ENCODE measurements at regions not wholly inside any gene's neighbourhood (a gene's known extent, or its start where the extent isn't known, plus 50 kb on each side); places are given as distances from the start of the nearest gene placed in this dataset.

DNA sequence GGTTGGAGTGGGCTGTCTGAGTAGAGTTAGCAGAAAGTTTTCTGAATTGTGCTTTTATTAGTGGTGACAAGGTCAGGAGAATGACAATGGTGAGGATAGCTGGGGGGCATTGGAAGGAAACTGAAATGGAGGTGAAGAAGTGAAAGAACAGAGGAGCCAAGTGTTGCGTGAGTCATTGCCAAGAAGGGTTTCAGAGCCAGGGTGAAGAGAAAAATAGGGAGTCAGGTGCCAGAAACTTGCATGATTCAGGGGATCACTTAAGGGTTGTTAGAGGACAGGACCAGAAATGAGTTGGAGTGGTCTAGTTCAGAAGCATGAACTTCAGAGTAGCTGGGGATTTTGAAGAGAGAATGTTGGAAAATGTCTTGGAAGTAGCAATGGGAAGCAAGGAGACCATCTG, 86.0 kb upstream of the GALNT15 start:
- no peak for DNase-seq (ENCODE audit: low read depth in 1 of 2, low spot score in 1 of 2)
- in situ Hi-C loops (cut with HindIII; ENCODE audit: low pct_unique_long_range_greater_than_20kb, low sequenced_read_pairs): no loop called here
- TF ChIP-seq JUND (IDR thresholded peaks at IDR 0.05; ENCODE audit: low read depth): no peak

DNA sequence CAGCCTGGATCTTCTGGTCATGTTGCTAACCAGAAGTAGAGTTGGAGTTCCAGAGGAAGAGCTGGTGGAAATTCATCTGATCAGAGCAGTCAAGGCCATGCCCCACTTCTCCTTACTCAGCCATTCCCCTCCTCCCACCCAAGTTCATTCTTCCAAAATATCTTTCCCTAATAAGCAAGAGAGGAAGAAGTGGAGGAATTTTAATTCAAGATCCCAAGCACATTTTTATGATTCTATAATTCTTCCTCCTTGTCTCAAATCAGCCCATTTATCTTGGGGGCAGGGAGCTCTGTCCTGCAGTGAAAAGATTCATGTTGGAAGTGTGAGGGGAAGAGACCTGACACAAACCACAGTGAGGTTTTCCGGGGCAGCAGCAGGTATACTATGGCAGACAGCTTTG, 85.0 kb upstream of the GALNT15 start:
- TF ChIP-seq JUND (IDR thresholded peaks at IDR 0.05; ENCODE audit: low read depth): no peak
- in situ Hi-C loops (cut with HindIII; ENCODE audit: low pct_unique_long_range_greater_than_20kb, low sequenced_read_pairs): no loop called here
- no peak for DNase-seq (ENCODE audit: low read depth in 1 of 2, low spot score in 1 of 2)

DNA sequence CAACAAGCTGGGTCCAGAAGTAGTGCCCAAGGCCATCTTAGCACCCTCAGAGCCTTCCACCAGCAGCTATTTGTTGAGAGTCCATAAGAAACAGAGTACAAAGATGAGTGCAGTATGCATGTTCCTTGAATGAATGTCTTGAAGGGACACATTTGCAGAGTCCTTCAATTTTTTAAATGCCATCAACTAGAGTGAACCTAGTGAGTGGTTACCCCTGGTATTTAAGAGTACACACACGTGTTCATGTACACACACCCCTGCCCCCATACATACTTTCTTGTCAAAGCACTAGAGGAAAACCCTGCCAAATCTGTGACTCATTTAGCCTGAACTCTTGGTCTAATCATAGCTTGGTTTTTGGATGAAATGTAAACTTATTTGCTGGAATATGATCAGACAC, 84.5 kb upstream of the GALNT15 start:
- in situ Hi-C loops (cut with HindIII; ENCODE audit: low pct_unique_long_range_greater_than_20kb, low sequenced_read_pairs): no loop called here
- DNase-seq (ENCODE audit: low read depth in 1 of 2, low spot score in 1 of 2): no peak
- TF ChIP-seq JUND (IDR thresholded peaks at IDR 0.05; ENCODE audit: low read depth): no peak

DNA sequence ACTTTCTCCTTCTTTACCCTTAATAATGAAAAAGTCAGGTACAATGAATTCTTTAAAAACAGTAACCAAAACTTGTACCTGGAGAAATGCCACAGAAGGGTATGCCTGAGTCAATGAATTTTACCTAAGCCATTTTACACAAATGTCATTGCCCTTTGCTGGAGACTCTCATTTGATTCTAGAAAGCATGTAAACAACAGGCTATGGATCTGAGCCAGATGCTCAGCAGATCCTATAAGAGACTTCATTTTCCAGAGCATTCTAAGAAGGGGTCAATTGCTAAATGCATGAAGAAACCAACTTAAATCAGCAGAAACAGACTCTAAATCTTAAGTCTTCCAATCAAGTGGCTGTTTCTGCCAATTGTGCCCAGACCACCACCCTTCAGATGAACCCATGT, 83.8 kb upstream of the GALNT15 start:
- in situ Hi-C loops (cut with HindIII; ENCODE audit: low pct_unique_long_range_greater_than_20kb, low sequenced_read_pairs): no loop called here
- DNase-seq (ENCODE audit: low read depth in 1 of 2, low spot score in 1 of 2): no peak
- TF ChIP-seq JUND (IDR thresholded peaks at IDR 0.05; ENCODE audit: low read depth): no peak

DNA sequence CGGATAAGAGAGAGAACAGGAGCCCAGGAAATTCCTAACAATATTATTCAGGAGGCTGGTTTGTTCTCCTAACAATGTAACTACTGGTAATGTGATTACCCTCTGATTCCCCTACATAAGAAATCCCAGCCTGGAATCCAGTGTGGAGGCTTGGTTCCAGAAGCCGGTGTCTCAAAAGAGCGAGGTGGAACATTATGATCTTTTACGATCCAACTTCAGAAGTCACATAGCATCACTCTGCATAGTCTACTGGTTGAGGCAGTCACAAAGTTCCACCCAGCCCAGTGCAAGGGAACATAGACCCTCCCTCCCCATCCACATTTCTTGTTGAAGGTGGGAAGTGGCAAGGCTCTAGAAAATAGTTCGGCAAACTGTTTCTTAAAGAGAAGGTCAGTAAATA, 81.6 kb upstream of the GALNT15 start:
- TF ChIP-seq JUND (IDR thresholded peaks at IDR 0.05; ENCODE audit: low read depth): no peak
- DNase-seq (ENCODE audit: low read depth in 1 of 2, low spot score in 1 of 2): no peak
- in situ Hi-C loops (cut with HindIII; ENCODE audit: low pct_unique_long_range_greater_than_20kb, low sequenced_read_pairs): no loop called here

DNA sequence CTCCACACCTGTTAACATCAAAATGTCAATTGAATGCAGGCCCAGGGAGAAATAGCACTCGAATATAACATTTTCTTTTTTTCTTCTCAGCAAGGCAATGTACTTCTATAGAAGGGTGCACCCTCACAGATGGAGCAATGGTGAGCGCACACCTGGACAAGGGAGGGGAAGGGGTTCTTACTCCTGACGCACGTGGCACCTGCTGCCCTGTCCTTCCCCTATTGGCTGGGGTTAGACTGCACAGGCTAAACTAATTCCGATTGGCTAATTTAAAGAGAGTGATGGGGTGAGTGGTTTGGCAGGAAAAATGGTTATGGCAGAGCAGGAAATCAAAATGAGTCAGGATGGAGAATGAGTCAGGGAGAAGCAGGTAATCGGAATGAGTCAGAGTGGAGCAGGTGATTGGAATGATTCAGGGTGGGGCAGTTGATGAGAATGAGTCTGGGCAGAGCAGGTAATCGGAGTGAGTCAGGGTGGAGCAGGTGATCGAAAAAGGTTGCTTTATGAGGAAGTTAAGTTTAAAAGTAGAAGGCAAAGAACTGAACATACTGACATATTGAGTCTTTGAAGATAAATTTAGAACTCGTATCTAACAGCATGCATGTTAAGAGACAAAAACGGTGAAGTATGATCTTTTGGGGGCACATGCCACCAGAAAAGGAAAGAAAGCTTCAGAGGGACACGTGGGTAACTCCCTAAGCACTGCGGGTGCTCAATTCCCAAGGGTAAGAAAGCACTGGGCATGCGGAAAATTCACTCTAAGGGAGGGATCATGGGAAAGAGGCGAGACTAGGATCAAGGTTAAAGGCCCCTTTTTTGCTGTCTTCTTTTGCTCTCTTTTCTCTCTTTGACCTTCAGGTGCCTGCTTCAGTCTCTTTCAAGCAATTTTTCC, 72.9 kb upstream of the GALNT15 start:
- no peak for DNase-seq (ENCODE audit: low read depth in 1 of 2, low spot score in 1 of 2)
- in situ Hi-C loops (cut with HindIII; ENCODE audit: low pct_unique_long_range_greater_than_20kb, low sequenced_read_pairs): no loop called here
- no peak for TF ChIP-seq JUND (IDR thresholded peaks at IDR 0.05; ENCODE audit: low read depth)

DNA sequence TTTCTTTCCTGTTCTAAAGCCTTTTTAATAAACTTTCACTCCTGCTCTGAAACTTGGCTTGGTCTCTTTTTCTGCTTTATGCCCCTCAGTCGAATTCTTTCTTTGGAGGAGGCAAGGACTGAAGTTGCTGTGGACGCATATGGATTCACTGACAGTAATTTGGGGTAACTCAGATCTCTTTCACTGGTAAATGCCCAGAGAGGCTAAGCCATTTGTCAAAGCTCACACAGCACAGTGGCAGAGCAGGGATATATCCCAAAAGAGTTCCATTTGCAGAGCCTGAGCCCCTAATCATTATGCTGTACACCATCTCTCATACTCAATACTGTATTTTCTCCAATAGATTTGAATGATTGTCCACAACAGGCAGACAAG, 72.3 kb upstream of the GALNT15 start:
- TF ChIP-seq JUND (IDR thresholded peaks at IDR 0.05; ENCODE audit: low read depth): no peak
- no peak for DNase-seq (ENCODE audit: low read depth in 1 of 2, low spot score in 1 of 2)

DNA sequence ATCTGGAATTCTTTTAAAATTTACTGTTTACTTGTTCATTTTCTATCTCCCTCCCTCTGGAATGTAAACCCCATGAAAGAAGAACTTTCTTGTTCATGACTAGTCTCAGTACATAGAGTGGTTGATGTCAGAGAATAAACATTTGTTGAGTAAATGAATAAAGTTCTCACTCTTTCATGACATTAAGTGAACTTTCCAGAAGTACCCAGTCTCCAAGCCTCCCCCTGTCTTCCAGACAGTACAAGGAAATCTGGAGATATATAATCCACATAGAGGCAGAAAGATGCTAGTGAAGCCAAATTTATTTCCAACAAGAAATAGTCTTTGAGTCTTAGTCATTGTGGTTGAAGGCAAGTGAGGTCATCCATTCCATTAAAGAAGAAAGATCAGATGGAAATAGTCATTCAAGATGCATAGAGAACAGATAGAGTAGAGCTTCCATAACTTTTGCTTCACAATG, 71.5 kb upstream of the GALNT15 start:
- in situ Hi-C loops (cut with HindIII; ENCODE audit: low pct_unique_long_range_greater_than_20kb, low sequenced_read_pairs): no loop called here
- no peak for TF ChIP-seq JUND (IDR thresholded peaks at IDR 0.05; ENCODE audit: low read depth)
- no peak for DNase-seq (ENCODE audit: low read depth in 1 of 2, low spot score in 1 of 2)

More for the DNA sequence above, 72.3 kb upstream of the GALNT15 start:
- in situ Hi-C loops (cut with HindIII; ENCODE audit: low pct_unique_long_range_greater_than_20kb, low sequenced_read_pairs): no loop called here

DNA sequence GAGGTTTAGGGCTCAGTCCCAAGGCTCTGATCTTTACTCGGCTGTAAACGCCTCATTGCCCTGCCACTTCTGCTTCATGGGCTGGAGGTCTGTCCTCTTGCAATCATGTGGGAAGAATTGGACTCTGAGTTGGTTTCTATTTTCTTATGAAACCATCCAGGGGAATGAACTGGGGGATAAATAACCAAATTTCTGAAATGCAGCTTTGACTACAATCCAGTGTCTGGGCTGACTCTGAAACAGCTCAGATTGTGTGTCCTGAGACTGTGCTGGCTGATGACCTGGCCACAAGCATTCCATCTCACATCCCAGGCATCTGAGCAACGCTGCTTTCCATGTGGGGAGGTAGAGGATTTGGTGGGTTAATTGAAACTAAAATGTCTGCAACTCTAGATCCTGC, 71.0 kb upstream of the GALNT15 start:
- no peak for TF ChIP-seq JUND (IDR thresholded peaks at IDR 0.05; ENCODE audit: low read depth)
- in situ Hi-C loops (cut with HindIII; ENCODE audit: low pct_unique_long_range_greater_than_20kb, low sequenced_read_pairs): no loop called here
- DNase-seq (ENCODE audit: low read depth in 1 of 2, low spot score in 1 of 2): no peak

DNA sequence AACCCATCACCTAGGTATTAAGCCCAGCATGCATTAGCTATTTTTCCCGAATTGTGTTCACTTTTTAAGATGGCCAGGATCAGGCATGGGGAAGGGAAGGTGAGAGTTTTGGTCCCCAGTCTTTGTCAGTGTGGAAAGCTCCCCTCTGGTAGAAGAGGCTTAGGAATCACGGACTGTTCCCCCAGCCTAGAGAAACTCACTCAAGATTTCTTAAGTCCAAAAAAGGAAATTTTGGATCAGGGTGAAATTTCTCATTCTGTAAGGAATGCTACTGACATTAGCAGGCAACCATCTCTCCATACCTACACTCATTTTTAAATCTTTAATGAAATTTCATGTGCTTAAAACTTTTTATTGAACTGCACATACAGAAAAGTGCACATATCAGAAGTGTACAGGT, 70.3 kb upstream of the GALNT15 start:
- in situ Hi-C loops (cut with HindIII; ENCODE audit: low pct_unique_long_range_greater_than_20kb, low sequenced_read_pairs): no loop called here
- DNase-seq (ENCODE audit: low read depth in 1 of 2, low spot score in 1 of 2): no peak
- no peak for TF ChIP-seq JUND (IDR thresholded peaks at IDR 0.05; ENCODE audit: low read depth)

DNA sequence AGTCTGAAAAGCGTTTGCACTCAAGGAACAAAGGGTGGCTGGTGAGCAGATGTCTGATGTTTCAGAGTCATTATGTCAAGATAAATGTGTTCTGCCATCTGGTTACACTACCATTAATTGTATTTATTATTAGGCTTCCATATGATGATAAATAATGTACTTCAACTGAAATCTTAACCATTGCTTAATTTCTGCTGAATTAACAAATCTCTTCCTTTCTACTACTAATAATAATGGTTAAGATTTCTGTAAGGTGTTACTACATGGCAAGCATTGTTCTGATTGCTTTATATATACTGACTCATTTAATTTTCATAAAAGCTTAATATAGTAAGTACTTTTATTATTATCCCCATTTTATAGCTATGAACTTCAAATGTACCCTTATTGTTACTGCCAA, 68.4 kb upstream of the GALNT15 start:
- in situ Hi-C loops (cut with HindIII; ENCODE audit: low pct_unique_long_range_greater_than_20kb, low sequenced_read_pairs): no loop called here
- TF ChIP-seq JUND (IDR thresholded peaks at IDR 0.05; ENCODE audit: low read depth): no peak
- no peak for DNase-seq (ENCODE audit: low read depth in 1 of 2, low spot score in 1 of 2)

DNA sequence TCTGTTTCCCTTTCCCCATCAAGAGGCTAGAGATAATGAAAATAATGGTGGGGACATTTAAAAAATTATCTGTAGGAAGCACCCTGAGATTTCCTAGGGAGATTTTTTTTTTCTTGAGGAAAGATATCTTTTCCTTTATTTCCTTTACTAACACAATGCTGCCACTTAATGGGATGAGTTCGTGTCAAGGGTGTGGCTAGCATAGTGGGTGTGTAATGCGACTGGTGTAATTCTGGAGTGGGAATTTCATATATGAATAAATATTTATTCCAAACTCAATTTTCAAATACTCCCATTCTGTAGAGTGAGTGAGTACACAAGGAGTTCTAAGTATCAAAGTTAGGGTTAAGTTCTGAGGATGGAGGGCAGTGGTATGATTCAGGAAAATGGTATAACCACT, 66.1 kb upstream of the GALNT15 start:
- no peak for DNase-seq (ENCODE audit: low read depth in 1 of 2, low spot score in 1 of 2)
- in situ Hi-C loops (cut with HindIII; ENCODE audit: low pct_unique_long_range_greater_than_20kb, low sequenced_read_pairs): no loop called here
- TF ChIP-seq JUND (IDR thresholded peaks at IDR 0.05; ENCODE audit: low read depth): no peak

DNA sequence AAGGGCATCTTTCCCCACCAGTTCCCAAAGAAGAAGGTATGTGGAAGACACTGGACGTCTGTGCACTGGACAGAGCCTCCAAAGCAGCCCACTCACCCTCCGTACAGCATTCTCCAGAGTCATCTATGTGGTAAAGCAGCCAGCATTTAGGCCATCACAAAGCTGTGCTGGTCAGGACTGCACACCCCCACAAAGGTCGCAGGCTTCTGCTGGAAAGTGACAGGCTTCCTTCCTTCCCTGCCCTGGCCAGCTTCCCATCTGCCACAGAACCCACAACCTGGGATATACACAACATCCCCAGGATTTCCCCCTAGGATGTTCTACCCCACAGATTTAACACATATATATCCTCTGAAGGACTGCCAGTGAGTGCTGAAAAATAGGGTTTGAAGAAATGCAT, 64.6 kb upstream of the GALNT15 start:
- in situ Hi-C loops (cut with HindIII; ENCODE audit: low pct_unique_long_range_greater_than_20kb, low sequenced_read_pairs): no loop called here
- DNase-seq (ENCODE audit: low read depth in 1 of 2, low spot score in 1 of 2): no peak
- no peak for TF ChIP-seq JUND (IDR thresholded peaks at IDR 0.05; ENCODE audit: low read depth)
